Mesendoderm (in vitro differentiated cells): ENCODE measurements at regions not wholly inside any gene's neighbourhood (a gene's known extent, or its start where the extent isn't known, plus 50 kb on each side); places are given as distances from the start of the nearest gene placed in this dataset.
A peak's percentile ranks its signal among the peaks of the same experiment; 100 is the strongest.

Source experiments
- DNase-seq: peaks from one replicate; pipeline ENCODE4 v3.0.0; 2013
- H2AK5ac ChIP-seq: 2 replicates; pipeline ENCODE4 v1.6.1; 2013; ENCODE audit warnings: low read length, inconsistent platforms
- H2BK120ac ChIP-seq: 2 replicates; pipeline ENCODE4 v1.6.1; 2013; ENCODE audit warnings: low read depth, mild to moderate bottlenecking, low read length, moderate library complexity, mixed read lengths
- H2BK15ac ChIP-seq: replicated peaks from 2 replicates; pipeline ENCODE4 v1.6.1; 2013; ENCODE audit warnings: low read depth, mild to moderate bottlenecking, moderate library complexity
- H2BK5ac ChIP-seq: 2 replicates; pipeline ENCODE4 v1.6.1; 2013; ENCODE audit warnings: low read length, inconsistent platforms
- H3K18ac ChIP-seq: 2 replicates; pipeline ENCODE4 v1.6.1; 2013; ENCODE audit warnings: mild to moderate bottlenecking, low read length, mixed read lengths
- H3K23ac ChIP-seq: one replicate; pipeline ENCODE4 v1.6.1; 2013; ENCODE audit warnings: low read length
- H3K27ac ChIP-seq: 2 replicates; pipeline ENCODE4 v1.5.1; 2013; ENCODE audit warnings: low read depth, mild to moderate bottlenecking, inconsistent platforms, low read length, moderate library complexity
- H3K27me3 ChIP-seq: 2 replicates; pipeline ENCODE4 v1.6.1; 2013; ENCODE audit warnings: low read length, control low read depth, mild to moderate bottlenecking, inconsistent platforms; ENCODE audit not compliant: insufficient read depth, poor library complexity
- H3K36me3 ChIP-seq: 2 replicates; pipeline ENCODE4 v1.6.1; 2013; ENCODE audit warnings: low read length, inconsistent platforms; ENCODE audit not compliant: control insufficient read depth, insufficient read depth
- H3K4ac ChIP-seq: one replicate; pipeline ENCODE4 v1.6.1; 2013; ENCODE audit warnings: low read depth, mild to moderate bottlenecking, low read length, moderate library complexity
- H3K4me1 ChIP-seq: 2 replicates; pipeline ENCODE4 v1.6.1; 2013; ENCODE audit warnings: low read depth, low read length, inconsistent platforms; ENCODE audit not compliant: control insufficient read depth
- H3K4me2 ChIP-seq: 2 replicates; pipeline ENCODE4 v1.6.1; 2013; ENCODE audit warnings: low read length
- H3K4me3 ChIP-seq: 2 replicates; pipeline ENCODE4 v1.5.1; 2013; ENCODE audit warnings: mild to moderate bottlenecking, low read length
- H3K56ac ChIP-seq: one replicate; pipeline ENCODE4 v1.6.1; 2013; ENCODE audit warnings: low read length
- H3K79me1 ChIP-seq: 2 replicates; pipeline ENCODE4 v1.6.1; 2013; ENCODE audit warnings: low read length, inconsistent platforms
- H3K79me2 ChIP-seq: 2 replicates; pipeline ENCODE4 v1.6.1; 2013; ENCODE audit warnings: mild to moderate bottlenecking, low read length; ENCODE audit not compliant: control insufficient read depth, insufficient read depth
- H3K9ac ChIP-seq: 2 replicates; pipeline ENCODE4 v1.6.1; 2013; ENCODE audit warnings: low read length, inconsistent platforms
- H4K5ac ChIP-seq: one replicate; pipeline ENCODE4 v1.6.1; 2013; ENCODE audit warnings: low read length
- H4K8ac ChIP-seq: one replicate; pipeline ENCODE4 v1.6.1; 2013; ENCODE audit warnings: low read depth, mild to moderate bottlenecking, control low read depth, low read length, moderate library complexity
- WGBS: extraction: QIAGEN DNeasy Blood & Tissue Kit; methylation state at CpG from one replicate; pipeline ENCODE4 v1.1.7; 2013; ENCODE audit warnings: low lambda C conversion rate, missing lambda C conversion rate; ENCODE audit not compliant: insufficient coverage; ENCODE audit errors: extremely low coverage; 5-methylcytosine and 5-hydroxymethylcytosine counted together

DNA sequence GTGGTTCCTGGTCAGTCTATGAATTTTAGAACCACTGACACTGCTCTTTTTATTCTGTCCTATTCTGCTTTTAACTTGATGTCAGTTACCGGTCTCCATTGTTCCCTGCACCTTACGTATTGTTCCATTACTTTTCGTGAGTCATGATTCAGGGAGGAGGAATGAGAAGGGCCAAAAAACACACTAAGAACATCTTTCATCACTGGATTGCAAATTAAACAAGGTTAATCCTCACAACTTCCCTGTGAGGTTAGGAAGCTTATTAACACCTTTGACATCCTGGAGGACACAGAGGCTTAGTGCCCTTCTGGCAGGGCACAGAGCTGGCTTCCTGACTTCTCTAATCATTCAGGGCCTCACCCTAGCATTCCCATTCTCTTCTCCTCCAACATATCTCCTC lies 227.6 kb upstream of the SATB1 start:
- peak; percentile 3 for DNase-seq
- Histone ChIP-seq H3K18ac (no peak overlapping the region), H4K8ac (no peak overlapping the region), H3K4me2 (no peak overlapping the region), H3K23ac (no peak overlapping the region), H3K4me3 (no peak overlapping the region), H3K4ac (no peak overlapping the region), H3K4me1 (no peaks in the 10 kb centered on the region), H3K27ac (no peak overlapping the region), H3K27me3 (no peaks in the 10 kb centered on the region), H3K79me1 (no peaks in the 10 kb centered on the region), H3K79me2 (no peaks in the 10 kb centered on the region), H3K56ac (no peak overlapping the region), H2AK5ac (no peak overlapping the region), H3K36me3 (no peaks in the 10 kb centered on the region), H2BK120ac (no peak overlapping the region), H3K9ac (no peak overlapping the region), H2BK5ac (no peak overlapping the region), H2BK15ac (no peak overlapping the region), H4K5ac (no peak overlapping the region)
- no CpG with 5 or more reads among the region's 3 CpGs for WGBS

DNA sequence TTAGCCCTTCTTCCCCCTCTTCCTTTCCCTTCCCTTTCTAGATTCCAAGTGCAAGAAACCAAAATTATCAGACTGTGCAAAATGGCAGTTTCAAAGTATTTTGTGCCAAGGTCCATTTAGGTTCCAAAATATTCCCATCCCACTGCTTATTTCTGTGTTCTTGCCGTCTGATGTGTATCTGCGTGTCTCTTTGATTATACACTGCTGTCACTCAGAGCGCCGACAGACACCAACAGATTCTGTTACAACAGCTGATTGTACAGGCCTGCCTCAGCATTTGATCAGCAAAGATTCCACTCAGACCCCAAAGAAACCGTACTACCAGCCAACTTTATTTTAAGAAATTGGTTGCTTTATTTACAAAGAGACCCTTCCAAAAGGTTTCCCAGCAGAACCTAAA lies 225.6 kb upstream of the SATB1 start:
- H2BK5ac ChIP-seq, result no peak overlapping the region
- H3K36me3 ChIP-seq, result no peaks in the 10 kb centered on the region
- H3K18ac ChIP-seq, result no peak overlapping the region
- H3K9ac ChIP-seq, result no peak overlapping the region
- H2AK5ac ChIP-seq, result no peak overlapping the region
- H3K4me3 ChIP-seq, result no peak overlapping the region
- H3K27ac ChIP-seq, result no peak overlapping the region
- H2BK15ac ChIP-seq, result no peak overlapping the region
- H4K5ac ChIP-seq, result no peak overlapping the region
- no peak overlapping the region for H3K4ac ChIP-seq
- no peaks in the 10 kb centered on the region for H3K79me1 ChIP-seq
- DNase-seq, result no peak
- no peak overlapping the region for H3K56ac ChIP-seq
- no peak overlapping the region for H3K4me2 ChIP-seq
- H3K79me2 ChIP-seq, result no peaks in the 10 kb centered on the region
- H3K23ac ChIP-seq, result no peak overlapping the region
- WGBS, result no CpG with 5 or more reads among the region's 5 CpGs
- no peaks in the 10 kb centered on the region for H3K4me1 ChIP-seq
- no peak overlapping the region for H4K8ac ChIP-seq
- no peaks in the 10 kb centered on the region for H3K27me3 ChIP-seq
- H2BK120ac ChIP-seq, result no peak overlapping the region

DNA sequence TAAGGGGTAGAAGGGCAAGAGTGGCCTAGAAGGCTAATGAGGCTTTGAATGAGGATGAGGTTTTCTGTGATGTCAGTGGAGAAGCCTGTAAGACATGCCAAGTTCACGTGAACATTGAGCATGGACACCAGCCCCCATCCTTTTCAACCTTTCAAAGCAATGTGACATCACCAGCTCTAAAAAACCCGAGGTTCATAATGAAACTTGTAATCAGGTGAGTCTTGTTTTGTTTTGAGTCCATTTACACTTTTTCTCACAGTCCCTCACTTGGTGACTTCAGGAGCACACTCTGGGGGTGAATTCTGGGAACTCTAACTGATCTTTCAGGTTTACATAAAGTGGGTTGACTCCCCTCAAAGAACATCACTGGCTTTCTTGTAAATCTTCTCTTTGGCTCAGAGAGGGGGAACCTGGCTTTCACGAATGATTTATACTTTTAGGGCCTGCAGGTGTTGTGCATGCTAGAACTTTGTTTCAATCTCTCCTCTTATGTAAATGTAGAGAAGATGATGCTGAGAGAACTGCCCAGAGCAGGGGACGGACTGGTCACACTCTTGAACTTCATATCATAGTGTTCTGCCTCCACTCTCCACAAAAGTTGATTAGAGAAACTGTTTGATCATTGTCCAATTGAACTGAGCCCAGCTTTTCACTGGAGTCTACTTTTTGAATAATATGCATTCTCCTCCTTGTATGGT lies 224.7 kb upstream of the SATB1 start:
- Histone ChIP-seq H3K36me3 (no peaks in the 10 kb centered on the region), H3K4me2 (no peak overlapping the region), H2BK15ac (no peak overlapping the region), H2AK5ac (no peak overlapping the region), H3K4ac (no peak overlapping the region), H3K27me3 (no peaks in the 10 kb centered on the region), H4K5ac (no peak overlapping the region), H3K79me1 (no peaks in the 10 kb centered on the region), H3K27ac (no peak overlapping the region), H4K8ac (no peak overlapping the region), H2BK120ac (no peak overlapping the region), H3K9ac (no peak overlapping the region), H3K4me3 (no peak overlapping the region), H3K79me2 (no peaks in the 10 kb centered on the region), H3K18ac (no peak overlapping the region), H2BK5ac (no peak overlapping the region), H3K4me1 (no peaks in the 10 kb centered on the region), H3K23ac (no peak overlapping the region), H3K56ac (no peak overlapping the region)
- WGBS, result no CpG with 5 or more reads among the region's 4 CpGs
- no peak for DNase-seq

DNA sequence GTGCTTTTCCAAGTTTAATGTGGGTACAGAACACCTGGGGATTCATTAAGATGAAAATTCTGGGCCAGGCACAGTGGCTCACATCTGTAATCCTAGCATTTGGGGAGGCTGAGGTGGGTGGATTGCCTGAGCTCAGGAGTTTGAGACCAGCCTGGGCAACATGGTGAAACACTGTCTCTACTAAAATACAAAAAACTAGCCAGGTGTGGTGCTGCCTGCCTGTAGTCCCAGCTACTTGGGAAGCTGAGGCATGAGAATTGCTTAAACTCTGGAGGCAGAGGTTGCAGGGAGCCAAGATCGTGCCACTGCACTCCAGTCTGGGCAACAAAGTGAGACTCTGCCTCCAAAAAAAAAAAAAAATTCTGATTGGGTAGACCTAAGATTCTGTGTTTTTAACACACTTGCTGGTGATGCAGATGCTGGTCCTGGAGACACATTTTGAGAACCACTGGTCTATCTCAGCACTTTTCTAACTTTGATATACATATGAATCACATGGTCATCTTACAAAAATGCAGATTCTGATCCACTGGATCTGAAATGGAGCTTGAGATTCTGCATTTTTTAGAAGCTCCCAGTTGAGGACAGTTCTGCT lies 223.8 kb upstream of the SATB1 start:
- H2BK15ac ChIP-seq, result no peak overlapping the region
- H3K18ac ChIP-seq, result no peak overlapping the region
- no peak overlapping the region for H3K4ac ChIP-seq
- no peaks in the 10 kb centered on the region for H3K27me3 ChIP-seq
- no peak overlapping the region for H3K9ac ChIP-seq
- no peak overlapping the region for H3K23ac ChIP-seq
- no peak for DNase-seq
- H3K27ac ChIP-seq, result no peak overlapping the region
- no peak overlapping the region for H2AK5ac ChIP-seq
- no peak overlapping the region for H4K8ac ChIP-seq
- no peak overlapping the region for H3K56ac ChIP-seq
- no peak overlapping the region for H3K4me3 ChIP-seq
- H3K79me1 ChIP-seq, result no peaks in the 10 kb centered on the region
- H3K4me2 ChIP-seq, result no peak overlapping the region
- no peaks in the 10 kb centered on the region for H3K36me3 ChIP-seq
- no peaks in the 10 kb centered on the region for H3K4me1 ChIP-seq
- no peak overlapping the region for H2BK120ac ChIP-seq
- no peak overlapping the region for H4K5ac ChIP-seq
- WGBS, result no CpG with 5 or more reads among the region's 1 CpG
- no peak overlapping the region for H2BK5ac ChIP-seq
- no peaks in the 10 kb centered on the region for H3K79me2 ChIP-seq

DNA sequence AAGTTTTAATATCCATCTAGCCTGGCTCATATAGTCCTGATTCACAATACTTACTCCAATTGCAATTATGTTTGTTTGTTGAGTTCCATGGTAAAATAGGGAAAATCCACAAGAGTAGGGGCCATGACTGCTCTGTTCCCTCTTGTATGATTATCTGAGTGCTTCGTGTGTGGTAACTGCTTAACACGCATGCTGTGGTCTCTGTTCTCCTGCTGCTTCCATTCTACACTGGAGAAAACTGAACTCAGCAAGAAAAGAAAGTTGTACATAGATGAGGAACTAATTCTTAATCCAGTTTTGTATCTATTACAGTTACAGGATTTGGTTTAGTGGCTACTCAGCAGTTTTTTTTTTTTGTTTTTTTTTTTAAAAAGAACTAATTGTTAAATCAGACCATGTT lies 223.0 kb upstream of the SATB1 start:
- Histone ChIP-seq H3K79me2 (no peaks in the 10 kb centered on the region), H3K9ac (no peak overlapping the region), H3K4me3 (no peak overlapping the region), H2BK5ac (no peak overlapping the region), H2BK15ac (no peak overlapping the region), H3K36me3 (no peaks in the 10 kb centered on the region), H4K8ac (no peak overlapping the region), H3K79me1 (no peaks in the 10 kb centered on the region), H4K5ac (no peak overlapping the region), H2BK120ac (no peak overlapping the region), H3K56ac (no peak overlapping the region), H3K4ac (no peak overlapping the region), H2AK5ac (no peak overlapping the region), H3K18ac (no peak overlapping the region), H3K4me2 (no peak overlapping the region), H3K27ac (no peak overlapping the region), H3K27me3 (no peaks in the 10 kb centered on the region), H3K23ac (no peak overlapping the region), H3K4me1 (no peaks in the 10 kb centered on the region)
- no CpG with 5 or more reads among the region's 2 CpGs for WGBS
- DNase-seq, result no peak

DNA sequence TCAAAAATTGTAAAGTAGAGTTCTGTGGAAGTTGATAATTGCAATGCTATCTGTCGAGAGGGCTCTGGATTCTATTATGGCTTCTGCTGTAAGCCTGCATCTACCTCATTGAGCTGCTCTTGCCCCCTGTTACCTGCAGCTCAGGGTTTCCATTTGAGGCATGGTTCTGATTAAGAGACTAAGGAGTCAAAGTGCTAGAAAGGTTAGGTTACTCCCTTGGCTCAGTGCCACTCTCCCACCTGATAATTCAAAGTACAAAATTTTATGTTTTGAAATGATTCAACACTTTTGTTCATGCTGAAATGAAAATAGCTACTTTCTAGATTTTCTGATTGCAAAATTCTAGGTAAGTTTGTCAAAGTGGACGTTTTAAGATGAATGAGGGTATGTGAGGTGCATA lies 220.5 kb upstream of the SATB1 start:
- H4K5ac ChIP-seq, result no peak overlapping the region
- no peak overlapping the region for H3K4me2 ChIP-seq
- no CpG with 5 or more reads among the region's 2 CpGs for WGBS
- H2BK120ac ChIP-seq, result no peak overlapping the region
- no peak for DNase-seq
- no peak overlapping the region for H3K56ac ChIP-seq
- no peaks in the 10 kb centered on the region for H3K79me2 ChIP-seq
- no peaks in the 10 kb centered on the region for H3K4me1 ChIP-seq
- H3K36me3 ChIP-seq, result no peaks in the 10 kb centered on the region
- H2BK15ac ChIP-seq, result no peak overlapping the region
- no peak overlapping the region for H3K4me3 ChIP-seq
- H3K79me1 ChIP-seq, result no peaks in the 10 kb centered on the region
- H3K27me3 ChIP-seq, result no peaks in the 10 kb centered on the region
- no peak overlapping the region for H2BK5ac ChIP-seq
- H4K8ac ChIP-seq, result no peak overlapping the region
- no peak overlapping the region for H3K18ac ChIP-seq
- no peak overlapping the region for H3K9ac ChIP-seq
- no peak overlapping the region for H3K4ac ChIP-seq
- H2AK5ac ChIP-seq, result no peak overlapping the region
- H3K27ac ChIP-seq, result no peak overlapping the region
- no peak overlapping the region for H3K23ac ChIP-seq
